NCI-H774 (cell line): ENCODE measurements at regions not wholly inside any gene's neighbourhood (a gene's known extent, or its start where the extent isn't known, plus 50 kb on each side); places are given as distances from the start of the nearest gene placed in this dataset.
A peak's percentile ranks its signal among the peaks of the same experiment; 100 is the strongest.

Source experiments
- DNase-seq: peaks from one replicate; lab custom pipeline; 2025; lab: John Stamatoyannopoulos, UW

GRCh38 chr2:198340846-198341245 is 536.5 kb downstream of the PLCL1 start:
- no peak for DNase-seq

GRCh38 chr2:198339116-198339515 is 534.7 kb downstream of the PLCL1 start:
- DNase-seq, result no peak

DNA sequence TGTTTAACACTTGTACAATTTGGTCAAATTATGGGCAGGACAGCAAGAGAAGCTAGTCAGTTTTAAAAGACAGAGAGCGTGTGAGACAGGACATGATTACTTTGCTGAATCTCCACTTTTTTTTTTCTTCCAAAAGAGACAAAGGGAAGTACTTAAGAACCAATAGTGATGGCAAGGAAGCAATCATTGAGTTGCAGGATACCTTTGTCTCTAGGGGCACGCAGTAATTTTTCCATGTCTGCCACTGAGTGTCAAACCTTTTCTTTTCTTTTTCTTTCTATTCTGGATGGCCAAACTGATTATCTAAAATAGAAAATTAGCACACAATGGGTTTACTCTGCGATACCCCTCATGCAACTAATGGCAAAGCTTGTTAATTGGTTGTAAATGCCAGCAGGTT is 533.0 kb downstream of the PLCL1 start:
- no peak for DNase-seq

DNA sequence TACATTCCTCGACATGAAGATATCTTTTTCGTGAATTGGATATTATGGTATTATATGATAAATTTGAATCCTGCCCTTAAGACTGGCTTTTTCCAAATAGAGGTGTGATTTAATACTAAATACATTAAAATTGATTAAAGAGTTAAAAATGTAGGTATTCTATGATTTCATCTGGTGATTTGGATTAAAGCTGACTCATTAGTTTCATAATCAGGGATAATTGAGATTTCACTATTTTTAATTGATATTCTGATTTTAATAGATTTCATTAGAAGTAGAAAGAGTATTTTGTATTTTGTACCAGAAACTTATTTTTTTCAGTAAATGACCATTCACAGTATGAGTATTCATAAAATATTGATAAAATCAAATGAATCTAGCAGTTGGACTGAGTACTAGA is 524.1 kb downstream of the PLCL1 start:
- DNase-seq, result no peak

GRCh38 chr2:198327526-198327925 is 523.1 kb downstream of the PLCL1 start:
- DNase-seq, result no peak

- no peak for DNase-seq
These were observed 522.0 kb downstream of the PLCL1 start for GRCh38 chr2:198326431-198326830.

DNA sequence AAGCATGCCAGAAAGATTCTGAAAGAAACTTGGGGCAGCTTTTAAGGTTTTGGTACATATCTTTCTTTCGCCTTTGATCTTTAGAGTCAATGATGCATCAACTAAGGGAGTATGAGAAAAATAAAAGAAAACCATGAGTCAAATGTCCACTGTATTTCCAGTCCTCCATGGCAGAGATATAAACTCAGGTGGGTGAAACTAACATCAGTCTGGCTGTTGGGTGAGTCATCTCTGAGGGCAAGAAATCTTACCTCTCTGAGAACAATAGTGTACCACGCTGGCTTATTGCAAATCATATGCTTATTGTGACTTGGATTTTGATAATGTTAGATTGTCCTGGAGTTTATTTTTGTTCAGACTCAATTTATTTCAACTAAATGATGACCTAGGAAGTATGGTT is 521.0 kb downstream of the PLCL1 start:
- DNase-seq, result no peak

DNA sequence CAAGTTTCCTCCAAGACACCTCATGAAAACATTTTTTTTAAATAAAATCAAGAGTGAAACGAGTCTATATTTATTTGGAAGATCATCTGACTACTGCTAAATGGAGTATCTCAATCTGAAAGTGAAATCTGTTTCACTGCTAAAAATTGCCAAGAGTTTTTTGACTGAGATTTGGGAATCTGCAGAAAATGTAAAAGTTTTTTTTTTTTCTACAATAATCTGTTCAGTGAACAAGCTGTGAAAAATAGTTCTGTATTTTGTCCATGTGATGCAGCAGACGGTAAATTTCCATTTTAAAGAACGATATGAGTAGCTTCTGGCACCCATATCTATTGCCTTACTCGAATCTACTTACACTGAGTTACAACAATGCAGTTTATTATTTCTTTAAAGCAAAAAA is 519.7 kb downstream of the PLCL1 start:
- DNase-seq, result no peak

DNA sequence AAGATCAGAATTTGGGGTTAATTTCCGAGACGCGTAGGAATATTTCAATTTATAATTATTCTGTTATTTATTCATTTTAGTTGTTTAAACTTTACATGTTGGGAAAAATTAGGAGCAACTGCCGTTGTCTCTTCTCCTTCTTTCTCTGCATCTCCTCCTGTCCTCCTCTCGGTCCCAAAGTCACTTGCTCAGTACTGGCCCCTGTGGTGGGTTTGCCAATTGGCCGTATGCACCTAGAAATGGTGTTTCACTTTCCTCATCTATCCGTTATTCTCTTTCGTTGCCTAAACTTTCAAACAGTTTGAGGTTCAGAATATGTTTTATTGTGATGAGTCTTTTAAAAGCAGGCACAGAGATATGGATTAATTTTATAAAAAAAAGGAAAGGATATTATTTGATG is 517.9 kb downstream of the PLCL1 start:
- DNase-seq, result no peak

DNA sequence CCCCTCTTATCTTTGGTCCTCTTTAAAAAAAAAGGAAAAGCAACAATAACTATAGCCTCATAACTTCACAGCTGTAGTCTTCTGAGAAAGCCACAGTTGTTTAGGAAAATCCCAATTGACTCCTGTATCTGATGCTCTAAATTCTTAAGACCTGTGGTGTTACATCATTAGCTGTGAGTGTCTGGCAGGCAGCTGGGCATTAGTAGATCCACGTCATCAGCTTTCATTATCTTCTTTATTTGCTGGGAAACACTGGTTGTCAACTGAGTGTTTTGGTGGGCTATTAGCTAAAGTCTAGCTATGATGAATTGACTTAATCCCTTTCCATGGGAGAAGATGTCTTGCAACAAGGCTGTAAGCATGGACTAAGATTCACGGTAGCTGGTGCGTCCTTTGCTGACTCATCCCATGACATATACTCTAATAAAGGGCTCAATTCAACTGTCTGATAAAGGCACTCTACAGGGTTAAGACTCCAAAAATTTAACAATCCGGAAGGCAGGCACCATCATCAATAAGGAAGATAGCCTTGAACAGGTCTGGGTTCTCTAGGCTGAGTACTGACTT is 517.2 kb downstream of the PLCL1 start:
- DNase-seq, result no peak

DNA sequence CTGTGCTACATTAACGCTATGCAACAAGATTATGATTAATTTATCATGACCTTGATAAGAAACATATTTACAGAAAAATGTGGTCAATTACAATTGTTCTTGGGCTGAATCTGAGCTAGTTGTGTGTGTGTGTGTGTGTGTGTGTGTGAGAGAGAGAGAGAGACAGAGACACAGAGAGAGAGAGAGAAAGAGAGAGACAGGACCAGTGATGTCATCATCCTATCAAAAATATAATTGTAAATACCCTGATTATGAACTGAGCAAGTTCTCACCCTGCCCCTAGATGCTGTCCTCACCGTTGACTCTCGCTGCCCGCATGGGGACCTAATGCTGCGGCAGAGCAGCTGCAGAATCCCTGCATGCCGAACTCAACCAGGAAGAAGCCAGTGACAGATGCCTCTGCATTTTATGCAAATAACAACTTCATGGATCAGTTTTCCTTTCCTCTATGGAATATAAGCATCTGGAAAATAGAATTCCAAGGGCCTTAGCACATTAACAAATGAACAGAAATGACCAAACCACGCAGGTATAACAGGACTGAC is 512.5 kb downstream of the PLCL1 start:
- no peak for DNase-seq

- DNase-seq, result no peak
These were observed 511.6 kb downstream of the PLCL1 start for GRCh38 chr2:198315791-198316630.

DNA sequence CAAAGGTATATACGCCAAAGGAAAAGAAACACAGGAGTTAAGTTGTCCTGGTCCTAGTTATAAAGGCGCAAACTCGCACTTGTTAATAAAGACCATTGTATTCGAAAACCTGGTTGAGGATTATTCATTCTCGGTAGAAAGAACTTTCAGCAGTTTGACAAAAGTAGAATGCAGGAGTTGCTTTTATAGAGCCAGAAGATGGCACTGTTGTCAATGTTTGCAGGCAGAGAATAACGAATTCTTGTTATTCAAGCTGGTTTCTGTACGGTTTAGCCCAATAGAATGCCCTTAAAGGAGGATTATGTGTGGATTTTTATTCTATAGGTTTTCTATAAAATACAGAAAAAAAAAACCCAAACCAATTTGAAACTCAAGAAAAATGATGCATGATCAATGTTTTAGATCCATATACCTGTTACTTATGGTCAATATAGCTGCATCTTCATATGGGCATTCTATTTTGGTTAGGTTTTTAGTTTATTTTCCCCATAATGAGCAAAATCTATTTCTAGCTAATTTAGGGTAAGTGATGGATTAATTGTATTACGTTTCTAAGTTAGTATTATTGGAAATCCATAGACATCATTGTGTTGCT is 510.3 kb downstream of the PLCL1 start:
- DNase-seq, result peak; percentile 39

DNA sequence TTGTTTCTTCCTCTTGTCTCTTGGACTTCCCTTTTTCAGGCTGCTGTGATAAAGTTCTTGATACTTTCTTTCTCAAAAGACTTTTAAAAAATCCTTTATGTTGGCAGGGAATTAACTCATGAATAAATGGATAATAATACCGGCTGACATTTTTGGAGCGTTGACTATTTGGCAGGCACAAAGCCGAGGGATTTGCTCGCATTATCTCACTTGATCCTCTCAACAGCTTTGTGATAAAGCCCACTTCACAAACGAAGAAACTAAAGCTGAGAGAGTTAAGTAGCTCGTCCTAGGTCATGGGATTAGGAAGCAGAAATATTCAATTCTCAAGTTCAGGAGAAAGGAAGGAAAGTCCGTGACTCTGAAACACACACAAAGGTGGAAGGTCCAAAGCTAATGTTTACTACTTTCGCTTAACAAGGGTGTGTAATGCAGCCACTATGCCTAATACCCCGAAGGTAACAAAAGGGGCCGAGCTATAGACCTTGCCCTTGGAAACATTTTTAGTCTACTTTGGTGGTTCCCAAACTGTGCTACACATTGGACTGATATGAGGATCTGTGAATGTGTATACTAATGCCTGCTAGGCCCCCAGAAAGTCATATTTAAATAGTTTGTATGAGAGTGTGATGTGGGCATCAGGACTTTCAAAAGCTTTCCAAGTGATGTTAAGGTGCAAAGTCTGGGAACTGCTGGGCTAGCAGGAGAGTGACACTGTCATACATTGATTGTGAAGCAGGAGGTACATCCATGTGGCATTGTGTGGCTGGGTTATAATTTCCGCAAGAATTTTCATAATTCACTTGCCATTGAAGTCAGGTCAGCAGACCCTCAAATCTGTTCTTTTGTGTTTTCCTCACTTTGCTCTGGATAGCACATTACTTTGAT is 508.4 kb downstream of the PLCL1 start:
- DNase-seq, result no peak

DNA sequence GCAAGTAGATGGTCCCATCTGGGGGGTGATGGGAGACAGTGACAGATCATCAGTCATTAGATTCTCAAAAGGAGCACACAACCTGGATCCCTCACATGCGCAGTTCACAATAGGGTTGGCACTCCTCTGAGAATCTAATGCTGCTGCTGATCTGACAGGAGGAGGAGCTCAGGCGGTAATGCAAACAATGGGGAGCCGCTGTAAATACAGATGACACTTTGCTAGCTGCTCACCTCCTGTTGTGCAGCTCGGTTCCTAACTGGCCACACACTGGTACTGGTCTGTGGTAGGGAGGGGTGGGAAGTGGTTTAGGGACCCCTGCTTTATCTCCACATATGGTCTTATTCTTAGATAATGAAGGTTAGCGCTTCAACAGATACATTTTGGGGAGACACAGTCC is 506.6 kb downstream of the PLCL1 start:
- DNase-seq, result no peak

DNA sequence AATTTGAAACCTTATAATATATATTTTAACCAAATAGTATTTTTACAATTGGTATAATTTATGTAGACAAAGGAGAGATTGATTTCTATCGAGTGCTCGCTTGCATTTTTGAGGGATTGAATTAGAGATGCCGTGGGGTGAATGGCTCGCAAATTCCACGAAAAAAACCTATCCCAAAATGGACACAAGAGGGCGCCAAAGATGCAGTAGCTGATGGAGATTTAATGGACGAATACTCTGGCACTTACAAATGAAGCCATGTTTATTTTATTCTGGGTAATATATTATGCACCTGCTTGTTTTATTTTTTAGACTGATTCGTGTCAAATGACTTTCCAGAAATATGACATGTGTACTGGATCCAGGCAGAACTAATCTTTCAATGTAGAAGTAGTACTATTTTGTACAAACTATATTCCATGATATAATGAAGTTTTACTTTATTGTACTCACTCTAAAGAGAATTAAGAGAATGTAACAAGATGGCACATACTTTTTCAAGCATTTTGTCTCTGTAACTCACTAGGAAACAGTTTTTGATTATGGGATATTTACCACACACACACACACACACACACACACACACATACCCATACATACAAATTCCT is 505.4 kb downstream of the PLCL1 start:
- peak; percentile 40 for DNase-seq

GRCh38 chr2:198309081-198309480 is 504.7 kb downstream of the PLCL1 start:
- DNase-seq, result no peak

GRCh38 chr2:198308368-198308767 is 504.0 kb downstream of the PLCL1 start:
- no peak for DNase-seq

- no peak for DNase-seq
These were observed 502.7 kb downstream of the PLCL1 start for GRCh38 chr2:198307093-198307492.

GRCh38 chr2:198304859-198305258 is 500.5 kb downstream of the PLCL1 start:
- DNase-seq, result no peak

- no peak for DNase-seq
These were observed 493.0 kb downstream of the PLCL1 start for GRCh38 chr2:198297350-198297749.
